IMR-90 (cell line): ENCODE measurements at regions not wholly inside any gene's neighbourhood (a gene's known extent, or its start where the extent isn't known, plus 50 kb on each side); places are given as distances from the start of the nearest gene placed in this dataset.

Experiments used
- ATAC-seq: fragments of 200-7000 bp; cut with Tn5 transposase; 2 replicates; pipeline ENCODE4 v1.9.1; 2020; ENCODE audit warnings: low read depth, mild to moderate bottlenecking, moderate library complexity
- BruUV-seq: library from RNA; stranded (reverse); fragments of 400-500 nt; replicated peaks from 2 replicates; lab custom pipeline; 2021; lab: Mats Ljungman, UMichigan
- CTCF ChIA-PET: fragments of 300-600 bp; formaldehyde crosslinking; extraction: SDS; loops from one replicate; lab custom pipeline; 2021; ENCODE audit warnings: antibody characterized with exemption; lab: Yijun Ruan, JAX
- POLR2A ChIA-PET: fragments of 300-600 bp; sonication (Branson Sonifier 250); formaldehyde crosslinking; loops from one replicate; lab custom pipeline; 2022; ENCODE audit warnings: antibody characterized with exemption; ENCODE audit not compliant: unreplicated experiment; lab: Charles Lee
- DNase-seq: peaks from one replicate; pipeline ENCODE4 v3.0.0; 2013
- H2AFZ ChIP-seq: replicated peaks from 2 replicates; pipeline ENCODE3; 2013; ENCODE audit warnings: low read length, mild to moderate bottlenecking; ENCODE audit not compliant: poor library complexity
- H2AK5ac ChIP-seq: 2 replicates; pipeline ENCODE4 v1.6.1; 2013; ENCODE audit warnings: low read depth, low read length, inconsistent platforms
- H2AK9ac ChIP-seq: replicated peaks from 2 replicates; pipeline ENCODE3; 2013; ENCODE audit warnings: mild to moderate bottlenecking, low read depth, low read length, moderate library complexity; ENCODE audit not compliant: poor library complexity
- H2BK120ac ChIP-seq: 2 replicates; pipeline ENCODE4 v1.6.1; 2013; ENCODE audit warnings: low read depth, low read length, inconsistent platforms
- H2BK15ac ChIP-seq: 3 replicates; pipeline ENCODE4 v1.6.1; 2013; ENCODE audit warnings: low read depth, low read length, inconsistent platforms
- H2BK20ac ChIP-seq: 2 replicates; pipeline ENCODE4 v1.6.1; 2013; ENCODE audit warnings: low read depth, mild to moderate bottlenecking, inconsistent platforms, low read length, moderate library complexity
- H2BK5ac ChIP-seq: 2 replicates; pipeline ENCODE4 v1.6.1; 2013; ENCODE audit warnings: mild to moderate bottlenecking, low read depth, low read length, inconsistent platforms; ENCODE audit not compliant: poor library complexity, severe bottlenecking
- H3K14ac ChIP-seq: replicated peaks from 2 replicates; pipeline ENCODE4 v1.6.1; 2013; ENCODE audit warnings: low read depth, low read length, inconsistent platforms
- H3K18ac ChIP-seq: 2 replicates; pipeline ENCODE4 v1.6.1; 2013; ENCODE audit warnings: low read depth, low read length, control low read depth
- H3K23ac ChIP-seq: 2 replicates; pipeline ENCODE4 v1.6.1; 2013; ENCODE audit warnings: low read depth, low read length, inconsistent platforms
- H3K27ac ChIP-seq: 2 replicates; pipeline ENCODE4 v1.5.1; 2013; ENCODE audit warnings: mild to moderate bottlenecking, control low read depth, low read length; ENCODE audit not compliant: insufficient read depth
- H3K27me3 ChIP-seq: 2 replicates; pipeline ENCODE4 v1.6.1; 2013; ENCODE audit warnings: low read length; ENCODE audit not compliant: control insufficient read depth, insufficient read depth
- H3K36me3 ChIP-seq: 2 replicates; pipeline ENCODE4 v1.6.1; 2013; ENCODE audit warnings: low read length, mixed read lengths; ENCODE audit not compliant: control insufficient read depth, insufficient read depth
- H3K4ac ChIP-seq: 2 replicates; pipeline ENCODE4 v1.6.1; 2013; ENCODE audit warnings: low read depth, low read length, inconsistent platforms
- H3K4me1 ChIP-seq: 2 replicates; pipeline ENCODE4 v1.6.1; 2013; ENCODE audit warnings: low read length, mixed read lengths; ENCODE audit not compliant: control insufficient read depth, insufficient read depth
- H3K4me2 ChIP-seq: 2 replicates; pipeline ENCODE4 v1.6.1; 2013; ENCODE audit warnings: low read depth, mild to moderate bottlenecking, control low read depth, low read length, moderate library complexity
- H3K4me3 ChIP-seq: 2 replicates; pipeline ENCODE4 v1.5.1; 2013; ENCODE audit warnings: low read depth, mild to moderate bottlenecking, control low read depth, low read length, moderate library complexity; ENCODE audit not compliant: insufficient read depth
- H3K56ac ChIP-seq: 2 replicates; pipeline ENCODE4 v1.6.1; 2013; ENCODE audit warnings: low read length, inconsistent platforms; ENCODE audit not compliant: insufficient read depth; ENCODE audit errors: extremely low read depth
- H3K79me1 ChIP-seq, 2 experiments: 2 replicates each; pipeline ENCODE4 v1.6.1; 2013; ENCODE audit warnings: low read length in 2 of 2, inconsistent platforms in 1 of 2, low read depth in 1 of 2
- H3K9ac ChIP-seq: 2 replicates; pipeline ENCODE4 v1.6.1; 2013; ENCODE audit warnings: low read depth, low read length, control low read depth
- H3K9me1 ChIP-seq: 2 replicates; pipeline ENCODE4 v1.6.1; 2013; ENCODE audit warnings: low read length, inconsistent platforms; ENCODE audit not compliant: insufficient read depth
- H3K9me3 ChIP-seq: 2 replicates; pipeline ENCODE4 v1.6.1; 2013; ENCODE audit warnings: low read length; ENCODE audit not compliant: control insufficient read depth, insufficient read depth
- H4K20me1 ChIP-seq: 2 replicates; pipeline ENCODE4 v1.6.1; 2013; ENCODE audit warnings: low read length, inconsistent platforms; ENCODE audit not compliant: insufficient read depth
- H4K5ac ChIP-seq: 2 replicates; pipeline ENCODE4 v1.6.1; 2013; ENCODE audit warnings: mild to moderate bottlenecking, low read depth, low read length, control low read depth
- H4K8ac ChIP-seq, 2 experiments: 2 replicates each; pipeline ENCODE4 v1.6.1; 2013; ENCODE audit warnings: low read depth in 2 of 2, low read length in 2 of 2, control low read depth in 1 of 2, inconsistent platforms in 1 of 2
- H4K91ac ChIP-seq: 2 replicates; pipeline ENCODE4 v1.6.1; 2013; ENCODE audit warnings: low read depth, low read length, inconsistent platforms; ENCODE audit not compliant: insufficient read depth
- FOS ChIP-seq: fragments of 150-350 bp; IDR thresholded peaks from 2 replicates; pipeline ENCODE4 v1.6.1; 2016; ENCODE audit warnings: low read depth, low read length
- RAD21 ChIP-seq: IDR thresholded peaks from 2 replicates; pipeline ENCODE4 v1.6.1; 2012; ENCODE audit warnings: low read length, improper control_type of control experiment
- RCOR1 ChIP-seq: IDR thresholded peaks from 2 replicates; pipeline ENCODE4 v1.6.1; 2012; ENCODE audit warnings: mild to moderate bottlenecking, low read length, improper control_type of control experiment; ENCODE audit not compliant: insufficient replicate concordance
- RFX5 ChIP-seq: IDR thresholded peaks from 2 replicates; pipeline ENCODE4 v1.8.0; 2012; ENCODE audit warnings: low read depth, mild to moderate bottlenecking, low read length, moderate library complexity
- WGBS, 2 experiments: methylation state at CpG; one replicate each; pipeline versions ENCODE4 v1.1.5 to v1.1.7; 2013; ENCODE audit warnings: missing lambda C conversion rate in 2 of 2; ENCODE audit not compliant: insufficient read length in 1 of 2; ENCODE audit errors: extremely low coverage in 2 of 2; 5-methylcytosine and 5-hydroxymethylcytosine counted together
- dilution Hi-C: fragments of 300-500 bp; cut with HindIII; formaldehyde crosslinking; loops from one replicate; pipeline ENCODE4 v1.14.3; 2018; ENCODE audit warnings: low sequenced_read_pairs; ENCODE audit not compliant: unreplicated experiment
- in situ Hi-C: fragments of 300-500 bp; cut with MboI; formaldehyde crosslinking; loops from 3 replicates; pipeline ENCODE4 v1.14.3; 2019; ENCODE audit warnings: low sequenced_read_pairs, inconsistent platforms, mixed read lengths
- intact Hi-C: fragments of 100-400 bp; cut with micrococcal nuclease; formaldehyde crosslinking; loops from 2 replicates; pipeline ENCODE4 v1.10.0; 2022
- TF ChIP-seq, protein P1 (sequence below): conservative IDR thresholded peaks from 2 replicates; pipeline ENCODE4 v1.5.1; 2012; ENCODE audit warnings: mild to moderate bottlenecking, low read depth, low read length, improper control_type of control experiment
- TF ChIP-seq, protein P2 (sequence below): fragments of 150-350 bp; IDR thresholded peaks from 2 replicates; pipeline ENCODE4 v1.6.1; 2016; ENCODE audit warnings: low read depth, mild to moderate bottlenecking, low read length, moderate library complexity, borderline replicate concordance

DNA sequence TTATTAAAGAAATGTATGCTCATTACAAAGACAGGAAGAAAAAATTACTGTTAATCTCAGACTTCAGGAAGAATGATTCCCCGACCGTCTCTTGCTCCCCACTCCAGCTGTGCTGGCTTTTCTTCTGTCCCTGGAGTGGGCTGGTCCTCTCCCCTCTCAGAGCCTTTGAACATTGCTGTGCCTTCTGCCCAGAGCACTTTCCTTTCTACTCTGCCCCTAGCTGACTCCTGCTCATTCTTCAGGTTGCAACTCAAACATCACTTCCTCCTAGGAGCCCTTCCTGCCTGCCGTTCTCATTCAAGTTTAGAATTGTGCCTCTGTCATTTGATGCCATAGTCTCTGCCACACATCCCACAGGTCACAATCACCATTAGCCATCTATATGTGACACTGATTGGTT is 329.5 kb downstream of the MIAT start:
- no peak overlapping the region for H3K27ac ChIP-seq
- ATAC-seq: no peak
- CTCF ChIA-PET: no interaction called here
- no peaks in the 10 kb centered on the region for H3K9me1 ChIP-seq
- H2AK9ac ChIP-seq: no peak overlapping the region
- no peak overlapping the region for H2BK5ac ChIP-seq
- no peak overlapping the region for H4K5ac ChIP-seq
- no TSS peak for BruUV-seq
- H3K14ac ChIP-seq: no peak overlapping the region
- no peak overlapping the region for H3K23ac ChIP-seq
- H3K9ac ChIP-seq: no peak overlapping the region
- no peak overlapping the region for H2BK120ac ChIP-seq
- no peak overlapping the region for H2AFZ ChIP-seq
- no peaks in the 10 kb centered on the region for H3K4me1 ChIP-seq
- no peak overlapping the region for H2BK15ac ChIP-seq
- in situ Hi-C loops (no loop called here), dilution Hi-C loops (no loop called here), intact Hi-C loops (no loop called here)
- no peaks in the 10 kb centered on the region for H3K36me3 ChIP-seq
- H4K8ac ChIP-seq: no peak overlapping the region
- POLR2A ChIA-PET: no interaction called here
- H4K91ac ChIP-seq: no peak overlapping the region
- H4K20me1 ChIP-seq: no peaks in the 10 kb centered on the region
- H3K9me3 ChIP-seq: no peaks in the 10 kb centered on the region
- peaks cover 21% of the 10 kb centered on the region for H3K27me3 ChIP-seq
- DNase-seq: no peak
- H3K4me2 ChIP-seq: no peak overlapping the region
- H3K18ac ChIP-seq: no peak overlapping the region
- H3K4ac ChIP-seq: no peak overlapping the region
- H3K79me1 ChIP-seq: no peaks in the 10 kb centered on the region
- WGBS, 2 experiments: no CpG with 5 or more reads among the region's 3 CpGs
- H3K56ac ChIP-seq: no peak overlapping the region
- H3K4me3 ChIP-seq: no peak overlapping the region
- TF ChIP-seq, protein P1, sequence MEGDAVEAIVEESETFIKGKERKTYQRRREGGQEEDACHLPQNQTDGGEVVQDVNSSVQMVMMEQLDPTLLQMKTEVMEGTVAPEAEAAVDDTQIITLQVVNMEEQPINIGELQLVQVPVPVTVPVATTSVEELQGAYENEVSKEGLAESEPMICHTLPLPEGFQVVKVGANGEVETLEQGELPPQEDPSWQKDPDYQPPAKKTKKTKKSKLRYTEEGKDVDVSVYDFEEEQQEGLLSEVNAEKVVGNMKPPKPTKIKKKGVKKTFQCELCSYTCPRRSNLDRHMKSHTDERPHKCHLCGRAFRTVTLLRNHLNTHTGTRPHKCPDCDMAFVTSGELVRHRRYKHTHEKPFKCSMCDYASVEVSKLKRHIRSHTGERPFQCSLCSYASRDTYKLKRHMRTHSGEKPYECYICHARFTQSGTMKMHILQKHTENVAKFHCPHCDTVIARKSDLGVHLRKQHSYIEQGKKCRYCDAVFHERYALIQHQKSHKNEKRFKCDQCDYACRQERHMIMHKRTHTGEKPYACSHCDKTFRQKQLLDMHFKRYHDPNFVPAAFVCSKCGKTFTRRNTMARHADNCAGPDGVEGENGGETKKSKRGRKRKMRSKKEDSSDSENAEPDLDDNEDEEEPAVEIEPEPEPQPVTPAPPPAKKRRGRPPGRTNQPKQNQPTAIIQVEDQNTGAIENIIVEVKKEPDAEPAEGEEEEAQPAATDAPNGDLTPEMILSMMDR: no peak
- no peak for TF ChIP-seq RCOR1
- TF ChIP-seq RAD21: no peak
- TF ChIP-seq, protein P2, sequence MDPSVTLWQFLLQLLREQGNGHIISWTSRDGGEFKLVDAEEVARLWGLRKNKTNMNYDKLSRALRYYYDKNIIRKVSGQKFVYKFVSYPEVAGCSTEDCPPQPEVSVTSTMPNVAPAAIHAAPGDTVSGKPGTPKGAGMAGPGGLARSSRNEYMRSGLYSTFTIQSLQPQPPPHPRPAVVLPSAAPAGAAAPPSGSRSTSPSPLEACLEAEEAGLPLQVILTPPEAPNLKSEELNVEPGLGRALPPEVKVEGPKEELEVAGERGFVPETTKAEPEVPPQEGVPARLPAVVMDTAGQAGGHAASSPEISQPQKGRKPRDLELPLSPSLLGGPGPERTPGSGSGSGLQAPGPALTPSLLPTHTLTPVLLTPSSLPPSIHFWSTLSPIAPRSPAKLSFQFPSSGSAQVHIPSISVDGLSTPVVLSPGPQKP: no peak
- TF ChIP-seq FOS: no peak
- TF ChIP-seq RFX5: no peak
- H2AK5ac ChIP-seq: no peak overlapping the region
- no peak overlapping the region for H2BK20ac ChIP-seq
